Psoas muscle (tissue), 7 donors: ENCODE measurements at regions not wholly inside any gene's neighbourhood (a gene's known extent, or its start where the extent isn't known, plus 50 kb on each side); places are given as distances from the start of the nearest gene placed in this dataset.

Source experiments
- ATAC-seq, 4 donors: fragments of 200-7000 bp; cut with Tn5 transposase; one replicate each; pipeline ENCODE4 v1.9.1; 2020; ENCODE audit warnings: moderate library complexity in 3 of 4, mild to moderate bottlenecking in 2 of 4
- DNase-seq, 2 donors: peaks; one replicate each; pipeline ENCODE4 v3.0.0-alpha.2; 2020
- H3K27ac ChIP-seq: fragments of 200-600 bp; one replicate; pipeline ENCODE4 v1.8.0; 2022
- H3K27me3 ChIP-seq, 3 donors: fragments of 200-600 bp in 1 of 3; one replicate each; pipeline versions ENCODE4 v1.6.1 to v1.8.0; 2013 to 2022; ENCODE audit warnings: low read length in 2 of 3, mild to moderate bottlenecking in 2 of 3, moderate library complexity in 1 of 3; ENCODE audit not compliant: insufficient read depth in 3 of 3
- H3K36me3 ChIP-seq, 2 donors: fragments of 200-600 bp in 1 of 2; one replicate each; pipeline versions ENCODE4 v1.6.1 to v1.8.0; 2013 to 2022; ENCODE audit warnings: low read depth in 1 of 2, mild to moderate bottlenecking in 1 of 2, moderate library complexity in 1 of 2; ENCODE audit not compliant: insufficient read depth in 1 of 2
- H3K4me1 ChIP-seq: fragments of 200-600 bp; one replicate; pipeline ENCODE4 v1.8.0; 2022
- H3K4me3 ChIP-seq: fragments of 200-600 bp; one replicate; pipeline ENCODE4 v1.8.0; 2022; ENCODE audit warnings: mild to moderate bottlenecking
- H3K9me3 ChIP-seq: fragments of 200-600 bp; one replicate; pipeline ENCODE4 v1.8.0; 2022
- CTCF ChIP-seq: fragments of 200-600 bp; IDR thresholded peaks from one replicate; pipeline ENCODE4 v1.8.0; 2022; ENCODE audit warnings: antibody characterized with exemption
- WGBS, 3 donors: extraction: QIAGEN DNeasy Blood & Tissue Kit; methylation state at CpG; one replicate each; pipeline versions ENCODE4 v1.1.6 to v1.1.7; 2013; 5-methylcytosine and 5-hydroxymethylcytosine counted together
- intact Hi-C, 2 donors: fragments of 100-400 bp; cut with DNase I; formaldehyde crosslinking; loops; one replicate each; pipeline versions ENCODE4 v1.11.0 to v1.14.2; 2022
- donor health status: healthy with polysubstance abuse.
- donor health status: DM: no; HTN: no; CAD: no; lungs with moderate emphysema.
- donor health status: Bipolar disorder and iron deficiency.
- donor health status: healthy.
- donor health status: DM: yes; HTN: yes; CAD: no.
- donor health status: DM: no; HTN: no; CAD: no.
- donor health status: DM: yes; HTN: yes; CAD: no.

GRCh38 chr16:6231398-6231797 is 1101.2 kb upstream of the RBFOX1 start:
- intact Hi-C loops, result loop anchor here in 1 of 2 donors (10.0 kb wide), 1 partner anchor 57 kb away; no protein-coding TSS in a partner anchor
- H3K4me1 ChIP-seq, result no peaks in the 10 kb centered on the region
- no peak for ATAC-seq
- H3K36me3 ChIP-seq, result no peaks in the 10 kb centered on the region
- WGBS, 3 donors, result 61 to 81% (median 80%) methylated on average over 1 of the region's 1 CpG
- no peak for TF ChIP-seq CTCF
- no peak overlapping the region for H3K27ac ChIP-seq
- no peaks in the 10 kb centered on the region for H3K27me3 ChIP-seq
- no peak overlapping the region for H3K4me3 ChIP-seq
- H3K9me3 ChIP-seq, result no peaks in the 10 kb centered on the region
- no peak for DNase-seq

DNA sequence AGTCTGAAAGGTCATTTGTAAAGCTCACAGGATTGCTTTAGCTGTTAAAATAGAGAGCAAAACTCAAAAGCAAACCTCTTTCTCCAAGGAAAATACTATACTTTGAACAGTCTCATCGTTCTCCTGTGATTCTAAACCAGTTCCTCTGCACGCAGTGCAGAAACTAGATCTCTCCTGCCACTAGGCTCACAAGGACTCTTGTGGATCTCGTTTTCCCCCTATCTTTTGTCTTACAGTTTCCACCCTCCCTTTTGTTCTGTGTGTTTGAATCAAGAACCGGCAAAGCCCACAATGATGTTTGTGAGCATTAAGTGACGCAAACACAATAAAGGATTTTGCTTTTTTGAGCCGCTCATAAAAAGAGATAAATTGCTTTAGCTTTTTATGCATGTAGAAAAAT is 1103.5 kb upstream of the RBFOX1 start:
- DNase-seq (no peak), ATAC-seq (no peak)
- H3K27ac ChIP-seq, result no peak overlapping the region
- intact Hi-C loops, result no loop called here
- H3K36me3 ChIP-seq, result no peaks in the 10 kb centered on the region
- no peak for TF ChIP-seq CTCF
- no peaks in the 10 kb centered on the region for H3K27me3 ChIP-seq
- H3K4me3 ChIP-seq, result no peak overlapping the region
- H3K9me3 ChIP-seq, result no peaks in the 10 kb centered on the region
- WGBS, 3 donors, result 53 to 66% (median 55%) methylated on average over 6 of the region's 6 CpGs
- H3K4me1 ChIP-seq, result no peaks in the 10 kb centered on the region

DNA sequence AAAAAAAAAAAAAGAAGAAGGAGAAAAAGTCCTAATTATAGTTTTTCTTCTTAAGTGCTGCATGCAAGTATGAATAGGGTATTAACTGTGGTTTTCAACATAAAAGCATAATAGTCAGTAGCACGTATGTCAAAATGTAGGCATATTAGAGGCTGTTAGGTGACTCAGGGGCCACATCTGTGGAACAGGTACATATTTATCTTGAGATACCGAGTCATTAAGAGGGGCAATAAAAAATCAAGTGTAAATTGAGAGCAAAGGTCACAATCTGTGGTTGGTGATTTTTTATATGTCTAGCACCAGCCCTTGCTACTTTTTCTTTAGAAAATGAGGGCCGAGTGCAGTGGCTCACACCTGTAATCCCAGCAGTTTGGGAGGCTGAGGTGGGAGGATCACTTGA is 1113.8 kb upstream of the RBFOX1 start:
- Histone ChIP-seq H3K4me1 (no peaks in the 10 kb centered on the region), H3K27ac (no peak overlapping the region), H3K27me3 (no peaks in the 10 kb centered on the region), H3K9me3 (no peaks in the 10 kb centered on the region), H3K36me3 (no peaks in the 10 kb centered on the region), H3K4me3 (no peak overlapping the region)
- ATAC-seq, result no peak
- intact Hi-C loops, result no loop called here
- DNase-seq, result no peak
- no peak for TF ChIP-seq CTCF
- WGBS, 3 donors, result 40 to 44% (median 41%) methylated on average over 3 of the region's 3 CpGs

- intact Hi-C loops, result no loop called here
- Histone ChIP-seq H3K27ac (no peak overlapping the region), H3K4me1 (no peaks in the 10 kb centered on the region), H3K27me3 (no peaks in the 10 kb centered on the region), H3K9me3 (no peaks in the 10 kb centered on the region), H3K4me3 (no peak overlapping the region), H3K36me3 (no peaks in the 10 kb centered on the region)
- DNase-seq (no peak), ATAC-seq (no peak)
- TF ChIP-seq CTCF, result no peak
- WGBS, 3 donors, result 49 to 67% (median 53%) methylated on average over 7 of the region's 7 CpGs
Observed at GRCh38 chr16:6216836-6217235, 1115.8 kb upstream of the RBFOX1 start.

- H3K27me3 ChIP-seq, result no peaks in the 10 kb centered on the region
- ATAC-seq, result no peak
- 60 to 88% (median 77%) methylated on average over 2 of the region's 2 CpGs for WGBS, 3 donors
Observed at GRCh38 chr16:6211644-6212043, 1114.0 kb upstream of the EEF2KMT start.

More at GRCh38 chr16:6211644-6212043, 1114.0 kb upstream of the EEF2KMT start:
- intact Hi-C loops, result no loop called here
- DNase-seq, result no peak
- Histone ChIP-seq H3K4me1 (no peaks in the 10 kb centered on the region), H3K9me3 (no peaks in the 10 kb centered on the region), H3K4me3 (no peak overlapping the region), H3K36me3 (no peaks in the 10 kb centered on the region), H3K27ac (no peak overlapping the region)
- no peak for TF ChIP-seq CTCF
